IMR-90 (cell line): ENCODE measurements at regions not wholly inside any gene's neighbourhood (a gene's known extent, or its start where the extent isn't known, plus 50 kb on each side); places are given as distances from the start of the nearest gene placed in this dataset.

Source experiments
- ATAC-seq: fragments of 200-7000 bp; cut with Tn5 transposase; 2 replicates; pipeline ENCODE4 v1.9.1; 2020; ENCODE audit warnings: low read depth, mild to moderate bottlenecking, moderate library complexity
- BruUV-seq: library from RNA; stranded (reverse); fragments of 400-500 nt; replicated peaks from 2 replicates; lab custom pipeline; 2021; lab: Mats Ljungman, UMichigan
- CTCF ChIA-PET: fragments of 300-600 bp; formaldehyde crosslinking; extraction: SDS; loops from one replicate; lab custom pipeline; 2021; ENCODE audit warnings: antibody characterized with exemption; lab: Yijun Ruan, JAX
- POLR2A ChIA-PET: fragments of 300-600 bp; sonication (Branson Sonifier 250); formaldehyde crosslinking; loops from one replicate; lab custom pipeline; 2022; ENCODE audit warnings: antibody characterized with exemption; ENCODE audit not compliant: unreplicated experiment; lab: Charles Lee
- DNase-seq: peaks from one replicate; pipeline ENCODE4 v3.0.0; 2013
- H2AFZ ChIP-seq: replicated peaks from 2 replicates; pipeline ENCODE3; 2013; ENCODE audit warnings: low read length, mild to moderate bottlenecking; ENCODE audit not compliant: poor library complexity
- H2AK5ac ChIP-seq: 2 replicates; pipeline ENCODE4 v1.6.1; 2013; ENCODE audit warnings: low read depth, low read length, inconsistent platforms
- H2AK9ac ChIP-seq: replicated peaks from 2 replicates; pipeline ENCODE3; 2013; ENCODE audit warnings: mild to moderate bottlenecking, low read depth, low read length, moderate library complexity; ENCODE audit not compliant: poor library complexity
- H2BK120ac ChIP-seq: 2 replicates; pipeline ENCODE4 v1.6.1; 2013; ENCODE audit warnings: low read depth, low read length, inconsistent platforms
- H2BK15ac ChIP-seq: 3 replicates; pipeline ENCODE4 v1.6.1; 2013; ENCODE audit warnings: low read depth, low read length, inconsistent platforms
- H2BK20ac ChIP-seq: 2 replicates; pipeline ENCODE4 v1.6.1; 2013; ENCODE audit warnings: low read depth, mild to moderate bottlenecking, inconsistent platforms, low read length, moderate library complexity
- H2BK5ac ChIP-seq: 2 replicates; pipeline ENCODE4 v1.6.1; 2013; ENCODE audit warnings: mild to moderate bottlenecking, low read depth, low read length, inconsistent platforms; ENCODE audit not compliant: poor library complexity, severe bottlenecking
- H3K14ac ChIP-seq: replicated peaks from 2 replicates; pipeline ENCODE4 v1.6.1; 2013; ENCODE audit warnings: low read depth, low read length, inconsistent platforms
- H3K18ac ChIP-seq: 2 replicates; pipeline ENCODE4 v1.6.1; 2013; ENCODE audit warnings: low read depth, low read length, control low read depth
- H3K23ac ChIP-seq: 2 replicates; pipeline ENCODE4 v1.6.1; 2013; ENCODE audit warnings: low read depth, low read length, inconsistent platforms
- H3K27ac ChIP-seq: 2 replicates; pipeline ENCODE4 v1.5.1; 2013; ENCODE audit warnings: mild to moderate bottlenecking, control low read depth, low read length; ENCODE audit not compliant: insufficient read depth
- H3K27me3 ChIP-seq: 2 replicates; pipeline ENCODE4 v1.6.1; 2013; ENCODE audit warnings: low read length; ENCODE audit not compliant: control insufficient read depth, insufficient read depth
- H3K36me3 ChIP-seq: 2 replicates; pipeline ENCODE4 v1.6.1; 2013; ENCODE audit warnings: low read length, mixed read lengths; ENCODE audit not compliant: control insufficient read depth, insufficient read depth
- H3K4ac ChIP-seq: 2 replicates; pipeline ENCODE4 v1.6.1; 2013; ENCODE audit warnings: low read depth, low read length, inconsistent platforms
- H3K4me1 ChIP-seq: 2 replicates; pipeline ENCODE4 v1.6.1; 2013; ENCODE audit warnings: low read length, mixed read lengths; ENCODE audit not compliant: control insufficient read depth, insufficient read depth
- H3K4me2 ChIP-seq: 2 replicates; pipeline ENCODE4 v1.6.1; 2013; ENCODE audit warnings: low read depth, mild to moderate bottlenecking, control low read depth, low read length, moderate library complexity
- H3K4me3 ChIP-seq: 2 replicates; pipeline ENCODE4 v1.5.1; 2013; ENCODE audit warnings: low read depth, mild to moderate bottlenecking, control low read depth, low read length, moderate library complexity; ENCODE audit not compliant: insufficient read depth
- H3K56ac ChIP-seq: 2 replicates; pipeline ENCODE4 v1.6.1; 2013; ENCODE audit warnings: low read length, inconsistent platforms; ENCODE audit not compliant: insufficient read depth; ENCODE audit errors: extremely low read depth
- H3K79me1 ChIP-seq, 2 experiments: 2 replicates each; pipeline ENCODE4 v1.6.1; 2013; ENCODE audit warnings: low read length in 2 of 2, inconsistent platforms in 1 of 2, low read depth in 1 of 2
- H3K9ac ChIP-seq: 2 replicates; pipeline ENCODE4 v1.6.1; 2013; ENCODE audit warnings: low read depth, low read length, control low read depth
- H3K9me1 ChIP-seq: 2 replicates; pipeline ENCODE4 v1.6.1; 2013; ENCODE audit warnings: low read length, inconsistent platforms; ENCODE audit not compliant: insufficient read depth
- H3K9me3 ChIP-seq: 2 replicates; pipeline ENCODE4 v1.6.1; 2013; ENCODE audit warnings: low read length; ENCODE audit not compliant: control insufficient read depth, insufficient read depth
- H4K20me1 ChIP-seq: 2 replicates; pipeline ENCODE4 v1.6.1; 2013; ENCODE audit warnings: low read length, inconsistent platforms; ENCODE audit not compliant: insufficient read depth
- H4K5ac ChIP-seq: 2 replicates; pipeline ENCODE4 v1.6.1; 2013; ENCODE audit warnings: mild to moderate bottlenecking, low read depth, low read length, control low read depth
- H4K8ac ChIP-seq, 2 experiments: 2 replicates each; pipeline ENCODE4 v1.6.1; 2013; ENCODE audit warnings: low read depth in 2 of 2, low read length in 2 of 2, control low read depth in 1 of 2, inconsistent platforms in 1 of 2
- H4K91ac ChIP-seq: 2 replicates; pipeline ENCODE4 v1.6.1; 2013; ENCODE audit warnings: low read depth, low read length, inconsistent platforms; ENCODE audit not compliant: insufficient read depth
- BHLHE40 ChIP-seq: fragments of 150-350 bp; IDR thresholded peaks from 2 replicates; pipeline ENCODE4 v1.6.1; 2016; ENCODE audit warnings: mild to moderate bottlenecking, low read depth, low read length
- MAFK ChIP-seq: IDR thresholded peaks from 2 replicates; pipeline ENCODE4 v1.6.1; 2012; ENCODE audit warnings: low read depth, low read length, improper control_type of control experiment
- MAZ ChIP-seq: IDR thresholded peaks from 2 replicates; pipeline ENCODE4 v1.6.1; 2012; ENCODE audit warnings: low read depth, mild to moderate bottlenecking, low read length, improper control_type of control experiment, moderate library complexity, borderline replicate concordance
- POLR2A ChIP-seq: IDR thresholded peaks from 2 replicates; pipeline ENCODE4 v1.6.1; 2012; ENCODE audit warnings: mild to moderate bottlenecking, low read depth, low read length
- RAD21 ChIP-seq: IDR thresholded peaks from 2 replicates; pipeline ENCODE4 v1.6.1; 2012; ENCODE audit warnings: low read length, improper control_type of control experiment
- dilution Hi-C: fragments of 300-500 bp; cut with HindIII; formaldehyde crosslinking; loops from one replicate; pipeline ENCODE4 v1.14.3; 2018; ENCODE audit warnings: low sequenced_read_pairs; ENCODE audit not compliant: unreplicated experiment
- in situ Hi-C: fragments of 300-500 bp; cut with MboI; formaldehyde crosslinking; loops from 3 replicates; pipeline ENCODE4 v1.14.3; 2019; ENCODE audit warnings: low sequenced_read_pairs, inconsistent platforms, mixed read lengths
- intact Hi-C: fragments of 100-400 bp; cut with micrococcal nuclease; formaldehyde crosslinking; loops from 2 replicates; pipeline ENCODE4 v1.10.0; 2022
- TF ChIP-seq, protein P1 (sequence below): conservative IDR thresholded peaks from 2 replicates; pipeline ENCODE4 v1.5.1; 2012; ENCODE audit warnings: mild to moderate bottlenecking, low read depth, low read length, improper control_type of control experiment

DNA sequence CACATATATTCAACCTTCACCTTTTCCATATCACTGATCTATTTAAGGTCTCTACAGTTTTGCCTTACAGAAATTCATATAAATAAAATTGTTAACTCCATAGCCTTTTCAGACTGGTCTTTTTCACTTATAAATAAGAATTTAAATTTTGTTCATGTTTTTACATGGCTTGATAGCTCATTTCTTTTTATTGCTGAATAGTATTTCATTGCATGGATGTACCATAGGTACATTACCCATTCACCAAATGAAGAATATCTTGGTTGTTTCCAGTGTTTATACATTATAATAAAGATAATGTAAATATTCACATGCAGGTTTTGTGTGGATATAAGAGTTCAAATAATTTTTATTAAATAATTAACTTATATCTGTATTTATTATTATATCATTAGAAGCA, 1765.0 kb downstream of the OTOL1 start:
- CTCF ChIA-PET: interaction anchor here (0.6 kb wide), 1 partner anchor 93 kb away, joined by 4 read pairs; no protein-coding TSS in a partner anchor
- ATAC-seq (no peak), DNase-seq (no peak)
- H2BK20ac ChIP-seq: no peak overlapping the region
- H3K14ac ChIP-seq: no peak overlapping the region
- BruUV-seq: no TSS peak
- no peaks in the 10 kb centered on the region for H3K27me3 ChIP-seq
- no peak for TF ChIP-seq BHLHE40
- TF ChIP-seq, protein P1, sequence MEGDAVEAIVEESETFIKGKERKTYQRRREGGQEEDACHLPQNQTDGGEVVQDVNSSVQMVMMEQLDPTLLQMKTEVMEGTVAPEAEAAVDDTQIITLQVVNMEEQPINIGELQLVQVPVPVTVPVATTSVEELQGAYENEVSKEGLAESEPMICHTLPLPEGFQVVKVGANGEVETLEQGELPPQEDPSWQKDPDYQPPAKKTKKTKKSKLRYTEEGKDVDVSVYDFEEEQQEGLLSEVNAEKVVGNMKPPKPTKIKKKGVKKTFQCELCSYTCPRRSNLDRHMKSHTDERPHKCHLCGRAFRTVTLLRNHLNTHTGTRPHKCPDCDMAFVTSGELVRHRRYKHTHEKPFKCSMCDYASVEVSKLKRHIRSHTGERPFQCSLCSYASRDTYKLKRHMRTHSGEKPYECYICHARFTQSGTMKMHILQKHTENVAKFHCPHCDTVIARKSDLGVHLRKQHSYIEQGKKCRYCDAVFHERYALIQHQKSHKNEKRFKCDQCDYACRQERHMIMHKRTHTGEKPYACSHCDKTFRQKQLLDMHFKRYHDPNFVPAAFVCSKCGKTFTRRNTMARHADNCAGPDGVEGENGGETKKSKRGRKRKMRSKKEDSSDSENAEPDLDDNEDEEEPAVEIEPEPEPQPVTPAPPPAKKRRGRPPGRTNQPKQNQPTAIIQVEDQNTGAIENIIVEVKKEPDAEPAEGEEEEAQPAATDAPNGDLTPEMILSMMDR: no peak
- no peak for TF ChIP-seq RAD21
- no peak for TF ChIP-seq POLR2A
- no peak for TF ChIP-seq MAZ
- no peak for TF ChIP-seq MAFK
- no peaks in the 10 kb centered on the region for H3K36me3 ChIP-seq
- H2AFZ ChIP-seq: no peak overlapping the region
- no peak overlapping the region for H3K23ac ChIP-seq
- no peak overlapping the region for H4K5ac ChIP-seq
- in situ Hi-C loops: no loop called here
- H3K9me3 ChIP-seq: peaks cover 3% of the 10 kb centered on the region
- H2BK5ac ChIP-seq: no peak overlapping the region
- no peak overlapping the region for H3K4me3 ChIP-seq
- H3K4me2 ChIP-seq: no peak overlapping the region
- no peak overlapping the region for H2AK5ac ChIP-seq
- no peaks in the 10 kb centered on the region for H4K20me1 ChIP-seq
- H2BK120ac ChIP-seq: no peak overlapping the region
- no peaks in the 10 kb centered on the region for H3K4me1 ChIP-seq
- no peak overlapping the region for H3K56ac ChIP-seq
- intact Hi-C loops: no loop called here
- no peak overlapping the region for H2AK9ac ChIP-seq
- no peak overlapping the region for H3K4ac ChIP-seq
- H2BK15ac ChIP-seq: no peak overlapping the region
- no peak overlapping the region for H4K8ac ChIP-seq
- H3K9me1 ChIP-seq: no peaks in the 10 kb centered on the region
- dilution Hi-C loops: no loop called here
- H3K18ac ChIP-seq: no peak overlapping the region
- H3K27ac ChIP-seq: no peak overlapping the region
- H3K9ac ChIP-seq: no peak overlapping the region
- no peaks in the 10 kb centered on the region for H3K79me1 ChIP-seq
- H4K91ac ChIP-seq: no peak overlapping the region
- POLR2A ChIA-PET: no interaction called here
